Stimulated activated CD4-positive, alpha-beta T cell treated with anti-CD3 and anti-CD28 coated beads, Interleukin-12 subunit alpha, Interleukin-12 subunit beta, amount 100 ng/mL, for 48 hours (primary cell): ENCODE measurements at regions not wholly inside any gene's neighbourhood (a gene's known extent, or its start where the extent isn't known, plus 50 kb on each side); places are given as distances from the start of the nearest gene placed in this dataset.
"Not testable (repeated sequence)": the region's sequence is repeated elsewhere in the genome, so short reads cannot be mapped to it uniquely, and the experiment has no call there.

ENCODE experiments used
- DNase-seq, 3 donors: peaks; one replicate each; pipeline ENCODE4 v3.0.0-alpha.2; 2020; ENCODE audit warnings: low read depth in 2 of 3, low spot score in 1 of 3

GRCh38 chr2:150371044-150371818 is 116.2 kb downstream of the RND3 start:
- no peak for DNase-seq

GRCh38 chr2:150370561-150370960 is 116.9 kb downstream of the RND3 start:
- no peak for DNase-seq

GRCh38 chr2:150369862-150370261 is 117.6 kb downstream of the RND3 start:
- no peak for DNase-seq

GRCh38 chr2:150358468-150358807 is 129.0 kb downstream of the RND3 start:
- DNase-seq = no peak

GRCh38 chr2:150357770-150358467 is 129.5 kb downstream of the RND3 start:
- DNase-seq = no peak

- no peak for DNase-seq
These were observed 132.0 kb downstream of the RND3 start for GRCh38 chr2:150355440-150355839.

GRCh38 chr2:150353376-150353775 is 134.1 kb downstream of the RND3 start:
- DNase-seq = no peak

GRCh38 chr2:150351922-150352321 is 135.5 kb downstream of the RND3 start:
- no peak for DNase-seq

GRCh38 chr2:150350500-150350899 is 137.0 kb downstream of the RND3 start:
- DNase-seq = no peak

GRCh38 chr2:150346806-150347205 is 140.7 kb downstream of the RND3 start:
- DNase-seq = no peak

- no peak for DNase-seq
These were observed 145.3 kb downstream of the RND3 start for GRCh38 chr2:150341982-150342680.

GRCh38 chr2:150339951-150340350 is 147.5 kb downstream of the RND3 start:
- no peak for DNase-seq

- no peak for DNase-seq
These were observed 148.2 kb downstream of the RND3 start for GRCh38 chr2:150339282-150339681.

- no peak for DNase-seq
These were observed 151.9 kb downstream of the RND3 start for GRCh38 chr2:150335596-150335995.

- DNase-seq = no peak
These were observed 155.1 kb downstream of the RND3 start for GRCh38 chr2:150332383-150332782.

GRCh38 chr2:150327564-150328489 is 159.6 kb downstream of the RND3 start:
- DNase-seq = no peak

GRCh38 chr2:150325656-150326314 is 161.7 kb downstream of the RND3 start:
- DNase-seq = no peak

GRCh38 chr2:150323071-150323470 is 164.4 kb downstream of the RND3 start:
- DNase-seq = not testable (repeated sequence)

GRCh38 chr2:150320608-150321007 is 166.9 kb downstream of the RND3 start:
- DNase-seq = no peak
